AG08396 (cell line): ENCODE measurements at regions not wholly inside any gene's neighbourhood (a gene's known extent, or its start where the extent isn't known, plus 50 kb on each side); places are given as distances from the start of the nearest gene placed in this dataset.
"Not testable (repeated sequence)": the region's sequence is repeated elsewhere in the genome, so short reads cannot be mapped to it uniquely, and the experiment has no call there.

Experiments
- DNase-seq: peaks from one replicate; pipeline ENCODE4 v3.0.0; 2012; ENCODE audit warnings: low spot score, mixed read lengths

DNA sequence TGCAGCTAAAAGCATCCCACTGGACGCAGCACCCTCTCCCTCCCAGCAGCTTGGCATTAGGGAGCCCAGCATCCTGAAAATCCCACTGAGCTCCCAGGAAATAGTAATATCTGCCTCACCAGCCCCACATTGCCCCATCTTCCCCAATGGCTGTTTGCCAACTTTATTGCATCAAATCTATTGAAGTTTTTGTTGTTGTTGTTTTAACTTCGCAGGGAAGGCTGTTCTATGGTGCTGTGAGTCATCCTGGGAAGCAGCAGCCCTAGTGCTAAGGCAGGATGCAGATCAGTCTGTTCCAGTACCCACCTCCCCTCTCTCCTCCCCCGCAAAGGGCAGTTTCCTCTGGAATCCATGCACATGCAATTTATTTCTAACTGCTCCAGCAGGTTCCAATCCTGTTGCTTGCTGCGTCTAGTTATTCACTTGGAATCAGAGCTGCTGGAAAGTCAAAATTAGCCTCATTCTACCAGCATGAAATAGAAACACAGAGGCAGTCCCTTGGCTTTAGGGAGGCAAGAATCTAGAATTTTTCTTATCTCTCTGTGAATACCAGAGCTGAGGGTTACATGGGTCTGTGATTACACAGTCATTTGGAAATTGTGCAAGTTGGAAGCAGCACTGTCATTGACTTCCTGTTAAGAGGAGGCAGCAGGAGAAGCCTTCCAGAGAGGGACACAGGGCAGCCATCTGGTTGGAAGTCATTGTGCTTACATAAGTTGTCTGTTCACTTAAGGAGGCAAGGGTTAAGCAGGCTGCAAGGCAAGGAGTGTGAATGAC, 115.9 kb upstream of the CACUL1 start:
- DNase-seq = peak; percentile 47

GRCh38 chr10:118871244-118871865, 116.6 kb upstream of the CACUL1 start:
- DNase-seq = no peak

- DNase-seq = peak; percentile 26
These were observed 118.4 kb upstream of the CACUL1 start for GRCh38 chr10:118873091-118873737.

DNA sequence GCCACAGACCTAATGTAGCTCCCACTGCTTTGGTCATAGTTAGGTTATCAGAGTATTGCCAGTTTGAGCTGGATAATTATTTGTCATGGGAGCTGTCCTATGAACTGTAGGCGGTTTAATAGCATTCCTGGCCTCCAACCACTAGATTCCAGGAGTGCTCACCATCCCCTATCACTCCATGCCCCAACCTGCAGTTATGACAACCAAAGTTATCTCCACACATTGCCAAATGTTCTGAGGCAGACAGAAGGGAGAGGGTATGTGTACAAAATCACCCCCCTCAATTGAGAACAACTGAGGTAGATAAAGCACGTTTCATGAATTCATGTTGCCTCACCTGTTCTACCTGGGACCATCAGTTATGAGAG, 119.0 kb upstream of the CACUL1 start:
- no peak for DNase-seq

DNA sequence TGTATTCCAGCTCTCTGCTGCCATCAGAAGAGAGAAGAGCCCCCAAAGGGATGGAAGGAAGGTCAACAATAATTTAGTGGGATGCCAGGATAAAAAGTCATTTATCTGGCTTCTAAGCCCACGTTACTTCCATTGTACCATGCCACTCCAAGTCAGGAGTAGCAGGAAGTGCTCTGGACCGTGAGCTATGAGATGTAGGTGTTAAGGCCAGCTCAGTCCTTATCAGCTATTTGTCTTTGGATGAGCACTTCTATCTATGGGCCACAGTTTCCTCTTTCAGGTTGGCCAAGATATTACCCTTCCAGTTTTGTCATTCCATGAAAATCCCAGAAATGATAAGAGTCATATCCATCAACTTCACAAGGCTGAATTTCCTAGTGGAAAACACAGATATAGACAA, 119.4 kb upstream of the CACUL1 start:
- no peak for DNase-seq

DNA sequence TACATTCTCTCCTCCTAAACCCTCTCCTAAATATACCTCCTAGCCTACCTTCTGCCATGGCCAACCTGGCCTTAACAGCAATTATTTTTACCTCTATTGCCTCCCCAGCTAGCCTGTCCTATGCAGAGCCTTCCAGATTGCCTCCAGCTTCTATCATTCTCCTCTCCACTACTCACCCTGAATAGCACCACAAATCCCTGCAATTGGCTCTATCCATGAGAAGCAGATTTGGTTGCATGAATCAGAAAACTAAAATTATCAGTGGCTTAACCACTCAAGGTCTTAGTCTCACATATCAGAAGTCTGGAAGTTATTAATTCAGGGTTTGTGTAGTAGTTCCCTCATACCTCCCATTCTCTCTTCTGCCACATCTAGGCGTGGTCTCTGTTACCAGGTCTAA, 120.3 kb upstream of the CACUL1 start:
- DNase-seq = no peak

- no peak for DNase-seq
These were observed 128.0 kb upstream of the CACUL1 start for GRCh38 chr10:118882741-118883140.

- DNase-seq = no peak
These were observed 137.3 kb upstream of the NANOS1 start for GRCh38 chr10:118892255-118892654.

DNA sequence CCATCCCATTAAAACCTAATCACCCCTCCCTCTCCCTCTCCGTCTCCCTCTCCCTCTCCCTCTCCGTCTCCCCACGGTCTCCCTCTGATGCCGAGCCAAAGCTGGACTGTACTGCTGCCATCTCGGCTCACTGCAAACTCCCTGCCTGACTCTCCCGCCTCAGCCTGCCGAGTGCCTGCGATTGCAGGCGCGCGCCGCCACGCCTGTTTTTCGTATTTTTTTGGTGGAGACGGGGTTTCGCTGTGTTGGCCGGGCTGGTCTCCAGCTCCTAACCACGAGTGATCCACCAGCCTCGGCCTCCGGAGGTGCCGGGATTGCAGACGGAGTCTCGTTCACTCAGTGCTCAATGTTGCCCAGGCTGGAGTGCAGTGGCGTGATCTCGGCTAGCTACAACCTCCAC, 134.6 kb upstream of the NANOS1 start:
- not testable (repeated sequence) for DNase-seq

GRCh38 chr10:118900617-118901016, 128.9 kb upstream of the NANOS1 start:
- DNase-seq = no peak

DNA sequence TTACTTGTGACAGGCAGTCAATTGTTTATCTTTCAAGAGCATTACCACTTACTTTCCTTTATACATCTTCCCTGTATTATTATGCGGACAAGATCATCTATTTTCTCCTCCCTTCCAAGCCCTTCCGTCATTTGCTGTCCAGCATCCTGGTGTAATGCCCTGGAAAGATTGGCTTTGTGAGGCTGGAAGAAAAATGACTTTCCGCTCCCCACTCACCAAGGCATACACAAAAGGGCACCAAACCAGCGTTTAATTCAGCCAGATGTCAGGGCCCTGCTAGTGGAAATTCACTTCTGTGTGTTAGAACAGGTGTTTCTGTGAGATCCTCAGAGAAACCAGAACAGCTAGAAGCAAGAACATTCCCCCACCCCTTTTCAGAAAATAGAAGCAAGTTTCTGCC, 128.1 kb upstream of the NANOS1 start:
- DNase-seq = no peak

DNA sequence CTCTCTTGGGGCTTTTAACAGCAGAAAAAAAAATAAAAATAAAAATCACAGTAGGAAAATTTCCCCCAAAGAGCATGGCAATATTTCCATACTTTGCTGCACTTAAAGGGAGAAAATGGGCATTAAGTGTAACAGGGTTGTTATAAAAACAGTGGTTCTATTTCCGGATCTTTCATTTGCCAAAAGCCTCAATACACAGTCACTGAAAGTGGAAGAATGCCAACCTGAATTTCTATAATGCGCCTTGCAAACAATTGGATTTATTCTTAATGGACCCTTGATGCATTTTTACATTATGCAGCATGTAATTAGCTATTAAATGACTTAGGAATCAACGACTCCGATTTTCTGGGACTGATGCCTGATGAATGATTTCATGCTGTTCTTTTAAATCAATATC, 127.6 kb upstream of the NANOS1 start:
- no peak for DNase-seq

DNA sequence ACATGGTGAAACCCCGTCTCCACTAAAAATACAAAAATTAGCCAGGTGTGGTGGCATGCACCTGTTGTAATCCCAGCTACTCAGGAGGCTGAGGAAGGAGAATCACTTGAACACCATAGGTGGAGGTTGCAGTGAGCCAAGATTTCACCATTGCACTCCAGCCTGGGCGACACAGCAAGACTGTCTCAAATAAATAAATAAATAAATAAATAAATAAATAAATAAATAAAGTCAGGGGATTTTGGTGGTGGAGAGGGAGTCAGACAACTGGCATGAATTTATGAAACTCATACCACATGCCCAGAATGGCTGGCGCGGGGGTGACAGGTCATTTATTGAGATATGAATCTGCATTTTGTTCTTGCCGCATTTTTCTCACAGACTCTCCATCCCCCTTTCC, 126.9 kb upstream of the NANOS1 start:
- not testable (repeated sequence) for DNase-seq

- no peak for DNase-seq
These were observed 126.3 kb upstream of the NANOS1 start for GRCh38 chr10:118903251-118903650.

DNA sequence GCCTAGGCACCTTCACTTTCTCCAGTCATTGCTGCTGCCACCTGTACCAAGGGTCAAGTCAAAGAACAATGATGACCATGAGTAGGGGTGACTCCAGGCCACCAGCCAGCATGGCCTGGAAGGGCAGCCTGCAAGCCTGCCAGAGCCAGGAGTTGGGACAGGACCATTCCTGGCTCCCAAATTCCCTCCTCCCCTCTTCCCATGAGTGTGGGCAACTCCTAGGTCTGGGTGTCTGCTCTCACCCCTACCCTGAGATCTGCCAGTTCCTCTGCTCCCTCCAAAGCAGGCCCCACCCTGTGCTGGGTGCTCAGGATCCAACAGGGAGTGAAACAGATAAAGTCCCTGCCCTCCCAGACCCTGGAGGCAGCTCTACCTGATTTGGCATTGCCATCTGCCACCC, 125.8 kb upstream of the NANOS1 start:
- no peak for DNase-seq

GRCh38 chr10:118904286-118904685, 125.2 kb upstream of the NANOS1 start:
- no peak for DNase-seq

DNA sequence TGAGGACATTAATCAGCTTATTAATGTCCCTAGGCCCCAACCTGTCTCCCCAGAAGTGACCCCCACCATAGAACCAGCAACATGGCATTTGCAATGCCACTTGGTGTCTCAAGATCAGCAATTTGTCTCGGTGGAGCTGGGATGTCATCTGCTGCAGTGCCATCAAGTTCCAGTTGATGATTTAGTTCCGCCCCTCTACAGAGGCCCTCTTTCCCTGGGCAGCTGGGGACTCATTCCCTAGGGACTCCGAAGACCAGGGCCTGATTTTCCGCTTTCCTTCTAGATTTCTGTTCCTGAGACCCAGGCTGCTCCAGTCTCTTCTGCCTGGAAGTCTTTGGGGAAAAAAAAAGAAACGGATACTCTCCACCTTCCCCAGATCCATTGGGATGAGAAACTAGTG, 122.5 kb upstream of the NANOS1 start:
- no peak for DNase-seq

- DNase-seq = no peak
These were observed 120.8 kb upstream of the NANOS1 start for GRCh38 chr10:118908557-118909256.

GRCh38 chr10:118910702-118911101, 118.8 kb upstream of the NANOS1 start:
- DNase-seq = no peak

GRCh38 chr10:118911363-118911762, 118.2 kb upstream of the NANOS1 start:
- peak; percentile 45 for DNase-seq

DNA sequence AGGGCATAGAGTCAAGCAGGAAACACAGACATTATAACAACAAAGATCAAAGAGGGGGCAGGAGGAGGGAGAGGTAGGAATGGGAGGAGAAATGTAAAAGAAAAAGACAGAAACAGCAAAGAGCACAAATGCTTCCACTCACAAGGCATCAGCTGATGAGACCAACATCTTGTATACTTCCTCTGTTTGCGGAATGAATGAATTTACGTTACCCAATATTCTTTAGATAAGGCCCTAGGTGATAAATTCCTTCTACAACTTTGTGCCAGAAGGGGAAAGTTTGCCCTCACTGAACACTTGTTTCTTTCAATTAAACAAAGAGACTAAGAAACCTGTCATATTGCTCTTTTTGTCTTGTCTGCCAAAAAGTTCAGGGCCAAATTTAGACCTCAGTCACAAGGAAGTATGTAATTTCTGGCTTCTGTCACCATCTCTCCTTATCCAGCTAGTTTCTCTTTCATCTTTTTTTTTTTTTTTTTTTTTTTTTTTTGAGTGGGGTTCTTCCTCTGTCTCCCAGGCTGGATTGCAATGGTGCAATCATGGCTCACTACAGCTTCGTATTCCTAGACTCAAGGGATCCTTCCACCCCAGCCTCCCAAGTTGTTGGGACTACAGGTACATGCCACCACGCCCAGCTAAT, 116.4 kb upstream of the NANOS1 start:
- no peak for DNase-seq

DNA sequence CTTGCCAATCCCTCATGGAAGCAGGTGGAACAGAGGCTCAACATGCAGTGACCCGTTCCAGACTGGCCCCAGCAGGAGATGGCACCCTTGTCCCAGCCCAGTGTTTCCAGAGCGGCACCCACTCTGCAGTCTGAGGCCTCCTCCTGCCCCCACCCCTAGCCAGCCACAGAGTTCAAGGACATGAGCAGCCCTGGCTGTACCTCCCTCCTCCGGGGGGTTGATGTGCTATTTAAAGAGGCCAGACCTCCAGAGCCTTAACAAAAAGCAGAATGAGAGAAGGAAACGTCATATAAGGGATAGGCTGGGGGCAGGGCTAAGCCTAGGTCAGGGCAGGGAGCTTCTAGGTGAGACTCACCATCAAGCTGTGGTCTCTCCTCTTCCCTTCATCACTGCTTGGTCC, 115.7 kb upstream of the NANOS1 start:
- no peak for DNase-seq
